ENCODE measurements at regions not wholly inside any gene's neighbourhood (a gene's known extent, or its start where the extent isn't known, plus 50 kb on each side); places are given as distances from the start of the nearest gene placed in this dataset.

DNA sequence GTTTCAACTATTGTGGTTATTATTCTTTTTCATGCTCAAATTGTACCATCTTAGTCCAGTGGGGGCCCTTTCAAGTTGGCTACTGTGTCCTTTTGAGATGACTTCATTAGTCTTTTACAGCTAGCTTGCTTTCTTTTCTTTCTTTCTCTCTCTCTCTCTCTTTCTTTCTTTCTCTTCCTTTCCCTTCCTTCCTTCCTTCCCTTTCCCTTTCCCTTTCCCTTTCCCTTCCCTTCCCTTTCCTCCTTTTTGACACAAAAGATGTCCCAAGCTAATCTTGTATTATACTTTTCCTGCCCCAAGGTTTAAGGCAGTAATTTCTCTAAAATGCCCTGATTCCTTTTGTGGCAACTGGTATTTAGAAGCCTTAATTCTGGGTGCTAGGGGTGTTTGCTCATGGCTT lies 213.0 kb upstream of the TBC1D5 start:
- Histone ChIP-seq H3K27me3 (ENCODE audit: control insufficient read depth, low read length) (0 out of 2 replicates have a peak, but pooled peaks cover 7% of the 10 kb centered on the region), H3K27ac (ENCODE audit: low read depth, low read length) (no peak overlapping the region), H3K79me2 (ENCODE audit: control insufficient read depth, low read length) (no peaks in the 10 kb centered on the region), H3K4me1 (ENCODE audit: control insufficient read depth, low read length) (no peaks in the 10 kb centered on the region), H3F3A (ENCODE audit: control insufficient read depth, insufficient read depth) (no peaks in the 10 kb centered on the region), H3K9me3 (ENCODE audit: control insufficient read depth, insufficient read depth, low read length) (peaks cover 2% of the 10 kb centered on the region; the same call in 1 of the 2 replicates), H4K20me1 (ENCODE audit: control insufficient read depth, insufficient read depth, low read depth, low read length) (no peaks in the 10 kb centered on the region), H3K4me3 (ENCODE audit: low read length) (no peak overlapping the region), H3K36me3 (ENCODE audit: control insufficient read depth, low read length) (no peaks in the 10 kb centered on the region), H3K4me2 (ENCODE audit: low read length) (no peak overlapping the region), H3K9me2 (replicated peaks; ENCODE audit: control insufficient read depth, low read length) (no peaks in the 10 kb centered on the region)
- no peak for TF ChIP-seq EZH2phosphoT487 (IDR thresholded peaks at IDR 0.05; ENCODE audit: borderline replicate concordance, low read length)
- TF ChIP-seq, protein P1, sequence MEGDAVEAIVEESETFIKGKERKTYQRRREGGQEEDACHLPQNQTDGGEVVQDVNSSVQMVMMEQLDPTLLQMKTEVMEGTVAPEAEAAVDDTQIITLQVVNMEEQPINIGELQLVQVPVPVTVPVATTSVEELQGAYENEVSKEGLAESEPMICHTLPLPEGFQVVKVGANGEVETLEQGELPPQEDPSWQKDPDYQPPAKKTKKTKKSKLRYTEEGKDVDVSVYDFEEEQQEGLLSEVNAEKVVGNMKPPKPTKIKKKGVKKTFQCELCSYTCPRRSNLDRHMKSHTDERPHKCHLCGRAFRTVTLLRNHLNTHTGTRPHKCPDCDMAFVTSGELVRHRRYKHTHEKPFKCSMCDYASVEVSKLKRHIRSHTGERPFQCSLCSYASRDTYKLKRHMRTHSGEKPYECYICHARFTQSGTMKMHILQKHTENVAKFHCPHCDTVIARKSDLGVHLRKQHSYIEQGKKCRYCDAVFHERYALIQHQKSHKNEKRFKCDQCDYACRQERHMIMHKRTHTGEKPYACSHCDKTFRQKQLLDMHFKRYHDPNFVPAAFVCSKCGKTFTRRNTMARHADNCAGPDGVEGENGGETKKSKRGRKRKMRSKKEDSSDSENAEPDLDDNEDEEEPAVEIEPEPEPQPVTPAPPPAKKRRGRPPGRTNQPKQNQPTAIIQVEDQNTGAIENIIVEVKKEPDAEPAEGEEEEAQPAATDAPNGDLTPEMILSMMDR (IDR thresholded peaks at IDR 0.05; ENCODE audit: low read depth, low read length, poor library complexity, severe bottlenecking), result no peak

DNA sequence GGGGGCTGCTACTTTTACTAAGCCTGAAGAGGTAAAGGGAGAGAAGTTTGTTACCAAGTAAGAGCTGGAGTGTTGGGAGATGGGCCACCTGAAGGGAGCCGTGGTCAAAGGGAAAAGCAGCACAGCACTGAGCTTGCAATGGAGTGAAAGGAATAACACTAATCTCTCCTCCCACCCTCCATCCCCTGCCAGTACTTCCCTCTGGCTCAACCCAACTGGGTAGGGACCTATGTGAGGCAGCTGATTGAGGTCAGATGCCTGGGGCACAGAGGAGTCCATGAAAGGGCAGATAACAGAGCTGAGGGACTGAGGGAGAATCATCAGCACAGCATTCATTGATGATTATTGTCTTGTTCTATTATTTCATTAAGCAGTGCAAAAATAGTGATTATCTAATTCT lies 212.4 kb upstream of the TBC1D5 start:
- Histone ChIP-seq H3K4me1 (ENCODE audit: control insufficient read depth, low read length) (no peaks in the 10 kb centered on the region), H4K20me1 (ENCODE audit: control insufficient read depth, insufficient read depth, low read depth, low read length) (no peaks in the 10 kb centered on the region), H3F3A (ENCODE audit: control insufficient read depth, insufficient read depth) (no peaks in the 10 kb centered on the region), H3K9me2 (replicated peaks; ENCODE audit: control insufficient read depth, low read length) (no peaks in the 10 kb centered on the region), H3K9me3 (ENCODE audit: control insufficient read depth, insufficient read depth, low read length) (peaks cover 3% of the 10 kb centered on the region; the same call in 1 of the 2 replicates), H3K27ac (ENCODE audit: low read depth, low read length) (no peak overlapping the region), H3K79me2 (ENCODE audit: control insufficient read depth, low read length) (no peaks in the 10 kb centered on the region), H3K4me2 (ENCODE audit: low read length) (no peak overlapping the region), H3K27me3 (ENCODE audit: control insufficient read depth, low read length) (0 out of 2 replicates have a peak, but pooled peaks cover 7% of the 10 kb centered on the region), H3K4me3 (ENCODE audit: low read length) (no peak overlapping the region), H3K36me3 (ENCODE audit: control insufficient read depth, low read length) (no peaks in the 10 kb centered on the region)
- no peak for TF ChIP-seq EZH2phosphoT487 (IDR thresholded peaks at IDR 0.05; ENCODE audit: borderline replicate concordance, low read length)
- TF ChIP-seq, protein P1 (IDR thresholded peaks at IDR 0.05; ENCODE audit: low read depth, low read length, poor library complexity, severe bottlenecking), result no peak

GRCh38 chr3:17951241-17951640 lies 208.8 kb upstream of the TBC1D5 start:
- H3K27me3 ChIP-seq (ENCODE audit: control insufficient read depth, low read length), result 0 out of 2 replicates have a peak, but pooled peaks cover 7% of the 10 kb centered on the region
- peaks cover 3% of the 10 kb centered on the region; the same call in 1 of the 2 replicates for H3K9me3 ChIP-seq (ENCODE audit: control insufficient read depth, insufficient read depth, low read length)
- no peaks in the 10 kb centered on the region for H3K9me2 ChIP-seq (replicated peaks; ENCODE audit: control insufficient read depth, low read length)
- no peak for TF ChIP-seq EZH2phosphoT487 (IDR thresholded peaks at IDR 0.05; ENCODE audit: borderline replicate concordance, low read length)
- TF ChIP-seq, protein P1 (IDR thresholded peaks at IDR 0.05; ENCODE audit: low read depth, low read length, poor library complexity, severe bottlenecking), result no peak
- no peaks in the 10 kb centered on the region for H3K4me1 ChIP-seq (ENCODE audit: control insufficient read depth, low read length)
- no peaks in the 10 kb centered on the region for H3K79me2 ChIP-seq (ENCODE audit: control insufficient read depth, low read length)
- H3K4me2 ChIP-seq (ENCODE audit: low read length), result no peak overlapping the region
- H3K4me3 ChIP-seq (ENCODE audit: low read length), result no peak overlapping the region
- no peak overlapping the region for H3K27ac ChIP-seq (ENCODE audit: low read depth, low read length)
- H4K20me1 ChIP-seq (ENCODE audit: control insufficient read depth, insufficient read depth, low read depth, low read length), result no peaks in the 10 kb centered on the region
- no peaks in the 10 kb centered on the region for H3F3A ChIP-seq (ENCODE audit: control insufficient read depth, insufficient read depth)
- no peaks in the 10 kb centered on the region for H3K36me3 ChIP-seq (ENCODE audit: control insufficient read depth, low read length)
